Mononuclear cell (primary cell): ENCODE measurements at regions not wholly inside any gene's neighbourhood (a gene's known extent, or its start where the extent isn't known, plus 50 kb on each side); places are given as distances from the start of the nearest gene placed in this dataset.

ENCODE experiments used
- H3K27me3 ChIP-seq: 2 replicates; pipeline ENCODE4 v1.6.0; 2011; ENCODE audit warnings: low read length, control low read depth; ENCODE audit not compliant: insufficient read depth
- H3K4me1 ChIP-seq: 2 replicates; pipeline ENCODE4 v1.5.1; 2011; ENCODE audit warnings: mild to moderate bottlenecking, low read length, control low read depth; ENCODE audit not compliant: insufficient read depth
- H3K4me3 ChIP-seq: 2 replicates; pipeline ENCODE4 v1.5.1; 2011; ENCODE audit warnings: mild to moderate bottlenecking, low read length, moderate library complexity
- H3K9me3 ChIP-seq: 2 replicates; pipeline ENCODE4 v1.5.1; 2011; ENCODE audit warnings: low read depth, mild to moderate bottlenecking, control low read depth, low read length

DNA sequence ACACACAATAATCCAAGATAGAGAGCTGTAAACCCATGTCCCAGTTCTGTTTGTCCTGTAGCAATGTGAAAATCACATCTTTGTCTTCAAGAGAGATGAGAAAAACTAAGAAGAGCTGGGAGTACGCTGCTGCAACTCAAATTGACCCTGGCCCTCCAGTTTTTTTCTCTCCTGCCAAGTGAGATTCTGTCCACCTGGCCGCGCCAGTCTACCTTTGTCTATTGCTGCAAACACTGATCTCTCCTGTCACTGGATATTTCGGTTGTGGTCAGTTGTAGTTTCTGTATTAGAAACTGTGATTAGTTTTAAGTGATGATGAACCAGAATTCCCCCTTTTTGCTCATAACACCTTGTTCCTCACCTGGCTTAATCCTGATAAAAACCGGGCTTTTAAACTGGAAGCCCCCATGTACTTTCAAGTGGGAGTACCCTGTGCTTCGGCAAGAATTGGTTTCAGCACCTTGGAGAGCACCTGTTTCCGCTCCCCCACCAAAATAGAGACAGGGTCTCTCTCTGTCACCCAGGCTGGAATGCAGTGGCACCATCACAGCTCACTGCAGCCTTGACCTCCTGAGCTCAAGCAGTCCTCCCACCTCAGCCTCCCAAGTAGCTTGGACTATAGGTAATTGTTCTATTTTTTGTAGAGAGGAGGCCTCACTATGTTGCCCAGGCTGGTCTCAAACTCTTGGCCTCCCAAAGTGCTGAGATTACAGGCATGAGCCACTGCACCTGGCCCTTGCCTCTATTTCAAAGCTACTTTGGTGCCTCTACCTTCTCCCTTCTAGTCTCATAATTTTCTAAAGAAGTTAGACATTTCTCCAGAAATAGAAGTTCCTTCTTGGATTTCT is 156.8 kb downstream of the PHETA1 start:
- no peaks in the 10 kb centered on the region for H3K27me3 ChIP-seq
- no peak overlapping the region for H3K4me3 ChIP-seq
- H3K4me1 ChIP-seq = no peaks in the 10 kb centered on the region
- no peaks in the 10 kb centered on the region for H3K9me3 ChIP-seq

DNA sequence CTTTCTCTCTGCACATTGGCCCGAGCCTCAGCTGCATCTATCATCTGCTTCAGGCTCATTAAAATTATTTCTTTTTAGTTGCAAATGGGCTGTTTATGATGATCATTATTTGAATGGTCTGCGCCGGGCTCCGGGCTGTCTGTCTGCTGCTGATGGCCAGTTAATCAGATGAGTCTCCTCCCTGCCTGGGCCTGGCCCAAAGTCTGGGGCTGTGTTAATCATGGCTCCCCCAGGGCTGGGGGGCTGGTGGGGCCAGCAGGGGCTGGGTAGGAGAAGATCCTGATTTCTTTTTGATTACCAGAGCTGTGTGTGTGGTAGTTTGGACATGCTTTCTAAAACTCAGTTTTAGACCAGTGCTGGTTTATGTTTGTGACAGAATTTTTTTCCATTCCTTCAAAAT is 159.1 kb downstream of the PHETA1 start:
- no peaks in the 10 kb centered on the region for H3K4me1 ChIP-seq
- no peak overlapping the region for H3K4me3 ChIP-seq
- H3K9me3 ChIP-seq = no peaks in the 10 kb centered on the region
- no peaks in the 10 kb centered on the region for H3K27me3 ChIP-seq

GRCh38 chr12:111207761-111208160 is 161.1 kb downstream of the PHETA1 start:
- no peak overlapping the region for H3K4me3 ChIP-seq
- H3K27me3 ChIP-seq = no peaks in the 10 kb centered on the region
- H3K9me3 ChIP-seq = no peaks in the 10 kb centered on the region
- H3K4me1 ChIP-seq = no peaks in the 10 kb centered on the region

- Histone ChIP-seq H3K27me3 (no peaks in the 10 kb centered on the region), H3K4me3 (no peak overlapping the region), H3K9me3 (no peaks in the 10 kb centered on the region), H3K4me1 (no peaks in the 10 kb centered on the region)
These were observed 164.1 kb downstream of the PHETA1 start for GRCh38 chr12:111204788-111205241.

GRCh38 chr12:111203969-111204368 is 164.9 kb downstream of the PHETA1 start:
- Histone ChIP-seq H3K9me3 (no peaks in the 10 kb centered on the region), H3K27me3 (no peaks in the 10 kb centered on the region), H3K4me1 (no peaks in the 10 kb centered on the region), H3K4me3 (no peak overlapping the region)

DNA sequence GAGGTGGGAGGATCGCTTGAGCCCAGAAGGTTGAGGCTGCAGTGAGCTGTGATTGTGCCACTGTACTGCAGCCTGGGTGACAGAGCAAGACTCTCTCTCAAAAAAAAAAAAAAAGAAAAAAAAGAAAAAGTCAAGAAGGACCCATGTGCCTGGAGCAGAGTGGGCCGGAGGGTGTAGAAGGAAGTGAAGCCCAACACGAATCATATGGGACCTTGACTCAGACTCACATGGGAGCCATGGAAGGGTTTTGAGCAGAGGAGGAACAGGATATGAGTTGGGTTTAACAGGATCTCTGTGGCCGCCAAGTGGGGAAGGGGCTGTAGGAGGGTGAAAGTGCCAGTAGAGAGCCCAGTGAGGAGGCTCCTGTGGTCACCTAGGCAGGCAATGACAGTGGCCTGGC is 165.4 kb downstream of the PHETA1 start:
- no peaks in the 10 kb centered on the region for H3K4me1 ChIP-seq
- no peak overlapping the region for H3K4me3 ChIP-seq
- H3K27me3 ChIP-seq = no peaks in the 10 kb centered on the region
- no peaks in the 10 kb centered on the region for H3K9me3 ChIP-seq

DNA sequence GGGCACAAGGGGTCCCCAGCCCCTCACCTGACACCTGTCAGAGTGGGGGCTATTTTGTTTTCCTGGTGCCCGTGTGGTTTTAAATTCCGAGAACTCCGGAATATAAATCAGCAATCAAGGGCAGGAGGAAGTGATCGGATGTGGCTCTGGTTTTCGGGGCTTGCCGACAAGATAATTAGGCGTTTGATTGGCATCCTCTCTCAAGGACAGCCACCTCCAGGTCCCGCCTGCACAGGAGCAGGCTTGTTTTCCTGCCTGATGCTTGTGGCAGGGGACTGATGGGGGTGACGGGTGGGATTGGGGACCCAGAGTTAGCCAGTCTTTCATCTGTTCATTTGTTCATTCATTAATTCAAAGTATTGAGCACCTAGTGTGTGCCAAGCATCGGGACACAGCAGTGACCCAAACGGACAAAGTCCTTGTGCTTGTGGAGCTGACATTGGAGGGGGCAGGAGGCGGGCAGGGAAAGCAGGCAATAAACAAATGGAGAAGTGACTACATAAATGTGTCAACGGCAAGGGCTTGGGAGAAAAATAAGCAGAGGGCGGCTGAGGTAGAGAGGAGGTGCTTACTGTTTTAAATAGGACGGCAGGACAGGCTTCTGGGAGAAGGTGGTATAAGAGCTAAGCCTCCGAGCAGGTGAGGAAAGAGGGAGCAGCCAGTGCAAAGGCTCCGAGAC is 166.5 kb downstream of the PHETA1 start:
- no peaks in the 10 kb centered on the region for H3K9me3 ChIP-seq
- no peaks in the 10 kb centered on the region for H3K27me3 ChIP-seq
- H3K4me3 ChIP-seq = no peak overlapping the region
- H3K4me1 ChIP-seq = no peaks in the 10 kb centered on the region

- H3K27me3 ChIP-seq = no peaks in the 10 kb centered on the region
These were observed 167.2 kb downstream of the PHETA1 start for GRCh38 chr12:111201495-111202236.

GRCh38 chr12:111201036-111201435 is 167.9 kb downstream of the PHETA1 start:
- Histone ChIP-seq H3K27me3 (no peaks in the 10 kb centered on the region), H3K4me1 (peaks cover 12% of the 10 kb centered on the region), H3K4me3 (no peak overlapping the region), H3K9me3 (no peaks in the 10 kb centered on the region)

More at GRCh38 chr12:111201495-111202236, 167.2 kb downstream of the PHETA1 start:
- H3K4me3 ChIP-seq = no peak overlapping the region
- no peaks in the 10 kb centered on the region for H3K9me3 ChIP-seq
- peaks cover 6% of the 10 kb centered on the region for H3K4me1 ChIP-seq

- no peaks in the 10 kb centered on the region for H3K9me3 ChIP-seq
- no peak overlapping the region for H3K4me3 ChIP-seq
- H3K4me1 ChIP-seq = peaks cover 17% of the 10 kb centered on the region
- H3K27me3 ChIP-seq = no peaks in the 10 kb centered on the region
These were observed 171.4 kb downstream of the PHETA1 start for GRCh38 chr12:111197376-111197944.

GRCh38 chr12:111196532-111196931 is 172.4 kb downstream of the PHETA1 start:
- Histone ChIP-seq H3K9me3 (no peaks in the 10 kb centered on the region), H3K4me1 (peaks cover 17% of the 10 kb centered on the region), H3K4me3 (no peak overlapping the region), H3K27me3 (no peaks in the 10 kb centered on the region)

DNA sequence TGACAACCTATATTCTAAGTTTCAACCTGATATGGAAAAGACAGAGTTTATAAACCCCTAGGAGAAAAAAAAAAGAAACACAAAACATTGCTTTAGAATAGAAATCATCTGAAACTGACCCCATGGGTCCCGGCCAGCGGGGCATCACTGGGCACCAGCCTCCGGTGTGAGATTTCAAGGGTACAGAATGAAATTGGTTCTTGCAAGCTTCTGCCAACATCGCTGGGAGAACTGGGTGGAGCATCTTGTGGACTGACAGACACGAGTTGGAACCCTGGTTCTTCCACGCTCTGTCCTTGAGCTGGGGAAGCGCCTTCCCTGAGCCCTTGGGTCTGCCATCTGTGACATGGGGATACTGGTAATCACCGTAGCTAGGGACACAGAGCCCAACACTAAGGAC is 173.6 kb downstream of the PHETA1 start:
- Histone ChIP-seq H3K27me3 (no peaks in the 10 kb centered on the region), H3K4me1 (peaks cover 17% of the 10 kb centered on the region), H3K4me3 (no peak overlapping the region), H3K9me3 (no peaks in the 10 kb centered on the region)

DNA sequence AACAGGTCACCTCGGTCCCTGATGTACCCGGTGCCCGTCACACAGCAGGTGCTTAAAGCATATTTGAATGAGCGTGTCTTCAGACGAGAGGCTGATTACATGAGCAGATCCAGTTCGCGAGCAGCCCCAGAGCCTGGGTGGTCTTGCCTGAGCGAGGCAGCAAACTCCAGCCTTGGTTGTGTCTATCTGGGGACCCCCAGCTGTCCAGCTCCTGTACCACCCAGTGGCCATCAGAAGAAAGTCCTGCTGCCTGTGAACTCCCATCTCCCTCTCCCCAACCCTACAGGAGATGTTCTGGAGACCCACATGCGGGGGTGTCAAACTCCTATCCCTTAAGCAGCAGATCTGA is 174.2 kb downstream of the PHETA1 start:
- Histone ChIP-seq H3K9me3 (no peaks in the 10 kb centered on the region), H3K27me3 (no peaks in the 10 kb centered on the region), H3K4me3 (no peak overlapping the region), H3K4me1 (peaks cover 17% of the 10 kb centered on the region)

- H3K4me1 ChIP-seq = peaks cover 17% of the 10 kb centered on the region
- H3K9me3 ChIP-seq = no peaks in the 10 kb centered on the region
- no peaks in the 10 kb centered on the region for H3K27me3 ChIP-seq
- no peak overlapping the region for H3K4me3 ChIP-seq
These were observed 174.8 kb downstream of the PHETA1 start for GRCh38 chr12:111193977-111194702.
